GM12878 (cell line): ENCODE measurements at regions not wholly inside any gene's neighbourhood (a gene's known extent, or its start where the extent isn't known, plus 50 kb on each side); places are given as distances from the start of the nearest gene placed in this dataset.

ENCODE experiments used
- ATAC-seq: fragments of 200-7000 bp; cut with Tn5 transposase; 3 replicates; pipeline ENCODE4 v1.9.1; 2020; ENCODE audit warnings: mild to moderate bottlenecking, moderate library complexity
- BruUV-seq: library from RNA; stranded (reverse); fragments of 400-500 nt; replicated peaks from 2 replicates; lab custom pipeline; 2021; lab: Mats Ljungman, UMichigan
- CTCF ChIA-PET: fragments of 300-600 bp; sonication (Branson Sonifier 250); formaldehyde crosslinking; extraction: SDS; loops from one replicate; lab custom pipeline; 2021; ENCODE audit warnings: inconsistent platforms; lab: Yijun Ruan, JAX
- POLR2A ChIA-PET: fragments of 350-600 bp; formaldehyde crosslinking; extraction: SDS; loops from one replicate; lab custom pipeline; 2021; ENCODE audit warnings: inconsistent platforms; lab: Charles Lee
- RAD21 ChIA-PET: fragments of 300-600 bp; sonication (Branson Sonifier 250); formaldehyde crosslinking; loops from one replicate; lab custom pipeline; 2023; ENCODE audit warnings: antibody characterized with exemption; ENCODE audit not compliant: unreplicated experiment; lab: Charles Lee
- SMC1A ChIA-PET: fragments of 300-600 bp; sonication (Branson Sonifier 250); formaldehyde crosslinking; loops from one replicate; lab custom pipeline; 2023; ENCODE audit not compliant: unreplicated experiment, uncharacterized antibody; lab: Charles Lee
- DNase-seq: peaks from one replicate; pipeline ENCODE4 v3.0.0-alpha.2; 2011; ENCODE audit warnings: low read depth, low spot score
- FAIRE-seq: peaks from 3 replicates; lab custom pipeline; 2011; peaks lifted over from hg19 to GRCh38; lab: Jason Lieb, UNC
- H2AFZ ChIP-seq: 2 replicates; pipeline ENCODE4 v1.6.0; 2011; ENCODE audit warnings: low read depth, low read length, control low read depth; ENCODE audit not compliant: control insufficient read depth
- H3K27ac ChIP-seq: 2 replicates; pipeline ENCODE4 v1.5.1; 2011; ENCODE audit warnings: control low read depth; ENCODE audit not compliant: control insufficient read depth, insufficient read depth
- H3K27me3 ChIP-seq, 2 experiments: replicated peaks in 1 of 2; 2 replicates each; pipeline versions ENCODE4 v1.6.0 to v1.6.1; 2011; ENCODE audit warnings: low read length in 1 of 2; ENCODE audit not compliant: control insufficient read depth in 2 of 2, insufficient read depth in 2 of 2
- H3K36me3 ChIP-seq, 2 experiments: 2 replicates each; pipeline ENCODE4 v1.5.1; 2011; ENCODE audit warnings: low read length in 1 of 2; ENCODE audit not compliant: control insufficient read depth in 2 of 2, insufficient read depth in 2 of 2
- H3K4me1 ChIP-seq: 2 replicates; pipeline ENCODE4 v1.6.1; 2011; ENCODE audit warnings: mild to moderate bottlenecking, low read length, moderate library complexity, mixed read lengths; ENCODE audit not compliant: control insufficient read depth, insufficient read depth
- H3K4me2 ChIP-seq: 2 replicates; pipeline ENCODE4 v1.6.0; 2011; ENCODE audit warnings: control low read depth; ENCODE audit not compliant: control insufficient read depth, insufficient read depth
- H3K4me3 ChIP-seq: fragments of 200-600 bp; sonication (generic); 2 replicates; pipeline ENCODE4 v1.5.1; 2016
- H3K79me2 ChIP-seq: 2 replicates; pipeline ENCODE4 v1.6.0; 2011; ENCODE audit warnings: low read length; ENCODE audit not compliant: control insufficient read depth, insufficient read depth
- H3K9ac ChIP-seq: 2 replicates; pipeline ENCODE4 v1.8.0; 2011; ENCODE audit warnings: low read length, control low read depth, mixed read lengths; ENCODE audit not compliant: control insufficient read depth, insufficient read depth
- H3K9me3 ChIP-seq: replicated peaks from 3 replicates; pipeline ENCODE4 v1.5.1; 2011; ENCODE audit warnings: mild to moderate bottlenecking, low read length; ENCODE audit not compliant: control insufficient read depth, insufficient read depth
- H4K20me1 ChIP-seq: 2 replicates; pipeline ENCODE4 v1.6.0; 2011; ENCODE audit not compliant: control insufficient read depth, insufficient read depth
- BCL3 ChIP-seq: IDR thresholded peaks from 2 replicates; pipeline ENCODE4 v1.6.1; 2011; ENCODE audit warnings: borderline replicate concordance, low read depth, mild to moderate bottlenecking, moderate library complexity, low read length; ENCODE audit not compliant: insufficient read depth, poor library complexity, severe bottlenecking
- CHD1 ChIP-seq: IDR thresholded peaks from 2 replicates; pipeline ENCODE4 v1.6.1; 2012; ENCODE audit warnings: low read depth, low read length, improper control_type of control experiment
- CREM ChIP-seq: IDR thresholded peaks from 2 replicates; pipeline ENCODE4 v1.6.1; 2014; ENCODE audit warnings: antibody characterized with exemption, low read depth
- IKZF1 ChIP-seq: fragments of 450-650 bp; conservative IDR thresholded peaks from 2 replicates; pipeline ENCODE4 v1.6.1; 2017; ENCODE audit warnings: antibody characterized with exemption, mild to moderate bottlenecking
- KDM1A ChIP-seq: fragments of 200-600 bp; sonication (generic); IDR thresholded peaks from 2 replicates; pipeline ENCODE4 v1.6.1; 2016; ENCODE audit warnings: borderline replicate concordance
- MLLT1 ChIP-seq: fragments of 450-650 bp; IDR thresholded peaks from 2 replicates; pipeline ENCODE4 v1.6.1; 2016; ENCODE audit warnings: mild to moderate bottlenecking
- PKNOX1 ChIP-seq: fragments of 450-650 bp; IDR thresholded peaks from 2 replicates; pipeline ENCODE4 v1.6.1; 2016; ENCODE audit warnings: mild to moderate bottlenecking
- SIX5 ChIP-seq: IDR thresholded peaks from 2 replicates; pipeline ENCODE4 v1.6.1; 2011; ENCODE audit warnings: mild to moderate bottlenecking, low read depth, low read length, moderate library complexity; ENCODE audit not compliant: severe bottlenecking
- SMAD5 ChIP-seq: IDR thresholded peaks from 2 replicates; pipeline ENCODE4 v1.6.1; 2016; ENCODE audit warnings: antibody characterized with exemption, low read depth
- TCF3 ChIP-seq: IDR thresholded peaks from 2 replicates; pipeline ENCODE4 v1.6.1; 2012; ENCODE audit warnings: low read depth, mild to moderate bottlenecking, low read length, borderline replicate concordance; ENCODE audit not compliant: insufficient read depth
- ZNF24 ChIP-seq: fragments of 450-650 bp; IDR thresholded peaks from 2 replicates; pipeline ENCODE4 v1.6.1; 2017; ENCODE audit warnings: antibody characterized with exemption, mild to moderate bottlenecking
- WGBS: methylation state at CpG from one replicate; pipeline ENCODE4 v1.1.6; 2016; ENCODE audit warnings: low lambda C conversion rate; ENCODE audit not compliant: insufficient replicate concordance, insufficient coverage; ENCODE audit errors: missing lambda C conversion rate; 5-methylcytosine and 5-hydroxymethylcytosine counted together
- in situ Hi-C: fragments of 300-500 bp; cut with MboI; formaldehyde crosslinking; loops from 9 replicates; pipeline ENCODE4 v1.14.3; 2018; ENCODE audit warnings: mixed read lengths
- intact Hi-C: fragments of 100-400 bp; cut with micrococcal nuclease; formaldehyde crosslinking; loops from one replicate; pipeline ENCODE4 v1.14.2; 2022; ENCODE audit not compliant: unreplicated experiment

- TF ChIP-seq KDM1A (no peak), SIX5 (no peak), CREM (no peak), TCF3 (no peak), CHD1 (no peak), SMAD5 (no peak), IKZF1 (no peak), MLLT1 (no peak), ZNF24 (no peak), BCL3 (no peak), PKNOX1 (no peak)
- Histone ChIP-seq H3K36me3 (no peaks in the 10 kb centered on the region), H3K27ac (no peak overlapping the region), H3K79me2 (no peaks in the 10 kb centered on the region), H3K27me3 (no peaks in the 10 kb centered on the region), H4K20me1 (no peaks in the 10 kb centered on the region), H2AFZ (no peak overlapping the region), H3K9ac (no peak overlapping the region), H3K4me2 (no peak overlapping the region), H3K9me3 (no peaks in the 10 kb centered on the region), H3K4me1 (no peaks in the 10 kb centered on the region), H3K4me3 (no peak overlapping the region)
- RAD21 ChIA-PET: no interaction called here
- no TSS peak for BruUV-seq
- FAIRE-seq: no peak
- ATAC-seq: no peak
- no peak for DNase-seq
- intact Hi-C loops: no loop called here
- SMC1A ChIA-PET: interaction anchor here (0.8 kb wide), 1 partner anchor 21 kb away, joined by 4 read pairs; no protein-coding TSS in a partner anchor
- CTCF ChIA-PET: no interaction called here
- WGBS: 78% methylated on average over 3 of the region's 3 CpGs
- in situ Hi-C loops: no loop called here
- POLR2A ChIA-PET: no interaction called here
Measured at GRCh38 chr6:21489826-21490225, 103.7 kb upstream of the SOX4 start.
